Neural progenitor cell (in vitro differentiated cells): ENCODE measurements at regions not wholly inside any gene's neighbourhood (a gene's known extent, or its start where the extent isn't known, plus 50 kb on each side); places are given as distances from the start of the nearest gene placed in this dataset.

Experiments
- EZH2phosphoT487 ChIP-seq: fragments of 200-600 bp; sonication (generic); IDR thresholded peaks from 2 replicates; pipeline ENCODE4 v1.6.1; 2017; ENCODE audit warnings: antibody characterized with exemption
- TF ChIP-seq, protein P1 (sequence below): fragments of 200-600 bp; sonication (generic); IDR thresholded peaks from 2 replicates; pipeline ENCODE4 v1.5.1; 2017; ENCODE audit warnings: antibody characterized with exemption, mild to moderate bottlenecking

DNA sequence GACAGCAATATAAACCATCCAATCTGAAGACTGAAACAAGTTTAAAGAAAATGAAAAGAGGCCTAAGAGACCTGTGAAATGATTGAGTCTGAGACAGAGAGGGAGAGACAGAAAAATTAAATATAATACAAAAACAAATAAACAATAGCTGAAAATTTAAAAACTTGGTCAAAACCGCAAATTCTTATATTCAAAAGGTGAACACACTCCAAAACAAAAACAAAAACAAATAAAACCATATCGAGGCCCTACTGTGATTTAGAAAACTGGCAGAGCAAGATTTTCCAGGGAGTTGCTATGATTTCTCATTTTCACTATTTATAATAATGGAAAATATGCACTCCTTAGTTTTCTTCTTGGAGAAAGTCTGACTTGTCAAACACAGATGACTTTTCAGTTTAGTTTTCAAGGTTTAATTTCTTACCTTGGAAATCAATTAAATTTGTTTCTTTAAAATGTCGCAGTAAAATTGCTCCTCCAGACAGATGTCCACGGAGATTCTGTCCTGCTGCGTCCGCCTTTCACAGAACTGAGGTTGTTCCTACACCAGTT, 1420.3 kb downstream of the UQCRFS1 start:
- TF ChIP-seq, protein P1, sequence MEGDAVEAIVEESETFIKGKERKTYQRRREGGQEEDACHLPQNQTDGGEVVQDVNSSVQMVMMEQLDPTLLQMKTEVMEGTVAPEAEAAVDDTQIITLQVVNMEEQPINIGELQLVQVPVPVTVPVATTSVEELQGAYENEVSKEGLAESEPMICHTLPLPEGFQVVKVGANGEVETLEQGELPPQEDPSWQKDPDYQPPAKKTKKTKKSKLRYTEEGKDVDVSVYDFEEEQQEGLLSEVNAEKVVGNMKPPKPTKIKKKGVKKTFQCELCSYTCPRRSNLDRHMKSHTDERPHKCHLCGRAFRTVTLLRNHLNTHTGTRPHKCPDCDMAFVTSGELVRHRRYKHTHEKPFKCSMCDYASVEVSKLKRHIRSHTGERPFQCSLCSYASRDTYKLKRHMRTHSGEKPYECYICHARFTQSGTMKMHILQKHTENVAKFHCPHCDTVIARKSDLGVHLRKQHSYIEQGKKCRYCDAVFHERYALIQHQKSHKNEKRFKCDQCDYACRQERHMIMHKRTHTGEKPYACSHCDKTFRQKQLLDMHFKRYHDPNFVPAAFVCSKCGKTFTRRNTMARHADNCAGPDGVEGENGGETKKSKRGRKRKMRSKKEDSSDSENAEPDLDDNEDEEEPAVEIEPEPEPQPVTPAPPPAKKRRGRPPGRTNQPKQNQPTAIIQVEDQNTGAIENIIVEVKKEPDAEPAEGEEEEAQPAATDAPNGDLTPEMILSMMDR = no peak
- TF ChIP-seq EZH2phosphoT487 = no peak
